HG02610 (cell line): ENCODE measurements at regions not wholly inside any gene's neighbourhood (a gene's known extent, or its start where the extent isn't known, plus 50 kb on each side); places are given as distances from the start of the nearest gene placed in this dataset.
"Not testable (repeated sequence)": the region's sequence is repeated elsewhere in the genome, so short reads cannot be mapped to it uniquely, and the experiment has no call there.

Experiments used
- ATAC-seq: cut with Tn5 transposase; IDR thresholded peaks from one replicate; pipeline ENCODE4 v1.9.1; 2021; ENCODE audit warnings: mild to moderate bottlenecking, moderate library complexity; ENCODE audit not compliant: unreplicated experiment

DNA sequence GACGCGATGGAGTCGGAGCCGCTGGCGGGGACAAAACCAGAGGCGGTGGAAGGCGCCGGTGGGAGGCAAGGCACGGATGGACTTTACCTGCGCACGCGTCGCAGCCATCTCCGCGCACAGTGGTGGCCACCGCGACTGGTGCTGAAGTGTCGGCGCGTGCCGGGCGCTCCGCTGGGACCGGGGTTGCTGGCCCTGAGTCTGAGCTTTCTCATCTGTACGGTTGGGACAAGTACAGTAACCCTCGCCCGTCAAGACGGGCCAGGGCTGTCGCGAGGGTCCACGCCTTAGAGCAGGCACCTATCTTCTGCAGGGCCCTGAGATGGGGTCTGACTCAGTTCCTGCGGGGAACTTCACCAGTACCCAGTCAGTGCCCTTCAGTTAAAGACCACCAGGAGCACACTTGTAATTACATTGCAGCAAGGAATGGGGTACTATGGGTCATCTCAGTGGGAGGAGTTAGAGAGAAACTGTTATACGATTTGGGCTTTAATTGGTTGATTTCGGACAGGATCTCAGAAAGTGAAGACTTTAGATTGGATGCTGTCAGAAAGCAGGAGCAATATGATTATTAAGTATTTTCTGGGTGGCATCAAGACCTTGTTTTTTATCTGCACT lies 385.6 kb downstream of the SPATA31A6 start:
- ATAC-seq = not testable (repeated sequence)

DNA sequence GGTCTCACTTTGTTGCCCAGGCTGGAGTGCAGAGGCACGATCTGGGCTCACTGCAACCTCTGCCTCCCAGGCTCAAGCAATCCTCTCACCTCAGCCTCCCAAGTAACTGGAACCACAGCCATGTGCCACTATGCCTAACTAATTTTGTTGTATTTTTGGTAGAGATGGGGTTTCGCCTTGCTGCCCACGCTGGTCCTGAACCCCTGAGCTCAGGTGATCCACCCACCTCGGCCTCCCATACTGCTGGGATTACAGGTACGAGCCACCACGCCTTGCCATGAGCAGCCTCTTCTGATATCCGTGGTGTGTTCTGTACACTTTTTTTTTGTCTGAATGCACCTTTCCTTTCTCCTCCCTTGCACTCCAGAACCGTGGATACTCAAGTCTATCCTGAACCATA lies 394.4 kb downstream of the SPATA31A6 start:
- not testable (repeated sequence) for ATAC-seq
